ENCODE measurements at regions not wholly inside any gene's neighbourhood (a gene's known extent, or its start where the extent isn't known, plus 50 kb on each side); places are given as distances from the start of the nearest gene placed in this dataset.

DNA sequence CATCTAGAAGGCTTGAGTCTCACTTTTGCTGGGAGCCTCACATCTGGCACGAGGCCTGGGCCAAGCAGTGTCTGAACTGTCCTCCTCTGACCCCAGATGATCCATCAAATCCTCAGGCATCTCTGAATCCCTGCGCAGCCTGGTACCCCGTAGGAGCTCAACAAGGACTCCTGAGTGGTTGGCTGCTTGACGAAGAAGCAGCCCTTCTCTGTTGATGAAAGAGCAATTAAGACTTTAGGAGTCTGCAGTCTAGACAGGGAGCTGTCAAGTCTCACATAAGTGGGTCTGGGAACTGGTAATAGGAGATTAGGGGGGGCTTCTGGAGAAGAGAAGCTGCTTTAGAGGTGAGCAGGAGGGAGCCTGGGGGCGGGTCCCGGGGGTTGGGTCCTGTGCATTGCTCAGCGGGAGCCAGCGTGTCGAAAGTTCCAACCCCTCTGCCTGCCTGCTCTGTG, 326.0 kb downstream of the RPS24 start:
- Histone ChIP-seq H3K4me3 (replicated peaks in 1 of 2; ENCODE audit: low read depth in 1 of 2, low read length in 2 of 2) (no peak overlapping the region), H3K79me2 (ENCODE audit: insufficient read depth, low read length) (no peaks in the 10 kb centered on the region), H3K4me1 (ENCODE audit: control insufficient read depth in 1 of 2, insufficient read depth in 2 of 2, low read length in 2 of 2) (no peaks in the 10 kb centered on the region), H3K4me2 (ENCODE audit: low read length) (no peak overlapping the region), H3K27me3 (ENCODE audit: insufficient read depth, low read length) (peaks cover 35% of the 10 kb centered on the region; the same call in 1 of the 2 replicates), H3K27ac (ENCODE audit: low read depth, low read length) (no peak overlapping the region), H4K20me1 (ENCODE audit: insufficient read depth) (no peaks in the 10 kb centered on the region), H3K9ac (ENCODE audit: low read length) (no peak overlapping the region), H3K9me3 (ENCODE audit: control insufficient read depth in 1 of 2, insufficient read depth in 1 of 2, low read depth in 1 of 2, low read length in 2 of 2) (no peaks in the 10 kb centered on the region), H3K36me3 (ENCODE audit: control insufficient read depth in 1 of 2, insufficient read depth in 2 of 2, low read length in 2 of 2) (no peaks in the 10 kb centered on the region), H2AFZ (ENCODE audit: low read depth, low read length, poor library complexity, severe bottlenecking) (no peak overlapping the region), H3K9me2 (ENCODE audit: insufficient read depth) (no peaks in the 10 kb centered on the region)
- ATAC-seq: no peak
- TF ChIP-seq CEBPB (IDR thresholded peaks at IDR 0.05; ENCODE audit: low read depth) (no peak), EZH2phosphoT487 (IDR thresholded peaks at IDR 0.05; ENCODE audit: borderline replicate concordance) (no peak), JUND (IDR thresholded peaks at IDR 0.05) (no peak), SRF (IDR thresholded peaks at IDR 0.05; ENCODE audit: low read depth) (no peak), EZH2 (IDR thresholded peaks at IDR 0.05) (no peak), CBX3 (IDR thresholded peaks at IDR 0.05; ENCODE audit: low read depth) (no peak), YY1 (IDR thresholded peaks at IDR 0.05; ENCODE audit: extremely low read depth, insufficient replicate concordance, low read depth, low read length) (no peak), SIN3A (IDR thresholded peaks at IDR 0.05; ENCODE audit: low read depth) (no peak)
- no TSS peak for BruUV-seq (replicated peaks)
- intact Hi-C loops (cut with micrococcal nuclease): no loop called here
- ChIA-PET CTCF (no interaction called here), POLR2A (interaction anchor here (1.5 kb wide), 1 partner anchor 10 kb away, joined by 3 read pairs; no protein-coding TSS in a partner anchor), RAD21 (ENCODE audit: low non-redundant PET in 1 of 2, low total read pairs in 2 of 2, uncharacterized antibody in 2 of 2, unreplicated experiment in 2 of 2) (no interaction called here)
- no peak for DNase-seq (ENCODE audit: low read depth, low spot score)

DNA sequence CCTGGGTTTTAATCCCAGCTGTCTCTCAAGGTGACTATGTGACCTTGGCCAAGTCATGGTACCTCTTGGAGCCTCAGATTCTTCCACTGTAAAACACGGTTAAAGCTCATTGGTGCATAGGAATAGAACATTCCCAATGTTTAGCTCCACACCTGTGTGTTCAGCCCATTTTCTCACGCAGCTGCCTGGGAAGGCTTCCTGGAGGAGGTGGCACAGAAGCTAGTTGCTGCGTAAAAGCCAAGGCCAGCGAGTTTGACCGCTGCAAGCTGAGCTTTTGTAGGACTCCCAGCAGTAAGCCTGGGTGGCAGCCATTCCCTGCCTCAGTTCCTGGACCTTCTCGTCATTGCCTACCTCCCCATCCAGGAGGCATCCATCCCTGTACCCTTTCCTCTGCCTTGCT, 326.6 kb downstream of the RPS24 start:
- H3K4me3 ChIP-seq (replicated peaks in 1 of 2; ENCODE audit: low read depth in 1 of 2, low read length in 2 of 2): no peak overlapping the region
- BruUV-seq (replicated peaks): no TSS peak
- H2AFZ ChIP-seq (ENCODE audit: low read depth, low read length, poor library complexity, severe bottlenecking): no peak overlapping the region
- H3K36me3 ChIP-seq (ENCODE audit: control insufficient read depth in 1 of 2, insufficient read depth in 2 of 2, low read length in 2 of 2): no peaks in the 10 kb centered on the region
- H3K27me3 ChIP-seq (ENCODE audit: insufficient read depth, low read length): peaks cover 35% of the 10 kb centered on the region; the same call in 1 of the 2 replicates
- intact Hi-C loops (cut with micrococcal nuclease): no loop called here
- no peak overlapping the region for H3K4me2 ChIP-seq (ENCODE audit: low read length)
- ChIA-PET POLR2A (no interaction called here), CTCF (no interaction called here), RAD21 (ENCODE audit: low non-redundant PET in 1 of 2, low total read pairs in 2 of 2, uncharacterized antibody in 2 of 2, unreplicated experiment in 2 of 2) (no interaction called here)
- no peak for ATAC-seq
- no peak for DNase-seq (ENCODE audit: low read depth, low spot score)
- H3K4me1 ChIP-seq (ENCODE audit: control insufficient read depth in 1 of 2, insufficient read depth in 2 of 2, low read length in 2 of 2): no peaks in the 10 kb centered on the region
- no peaks in the 10 kb centered on the region for H4K20me1 ChIP-seq (ENCODE audit: insufficient read depth)
- H3K27ac ChIP-seq (ENCODE audit: low read depth, low read length): no peak overlapping the region
- H3K9me2 ChIP-seq (ENCODE audit: insufficient read depth): no peaks in the 10 kb centered on the region
- H3K9me3 ChIP-seq (ENCODE audit: control insufficient read depth in 1 of 2, insufficient read depth in 1 of 2, low read depth in 1 of 2, low read length in 2 of 2): no peaks in the 10 kb centered on the region
- no peaks in the 10 kb centered on the region for H3K79me2 ChIP-seq (ENCODE audit: insufficient read depth, low read length)
- no peak overlapping the region for H3K9ac ChIP-seq (ENCODE audit: low read length)
- no peak for TF ChIP-seq TCF7L2 (IDR thresholded peaks at IDR 0.05; ENCODE audit: borderline replicate concordance, extremely low read depth, insufficient read depth, insufficient read length)
- no peak for TF ChIP-seq SIN3A (IDR thresholded peaks at IDR 0.05; ENCODE audit: low read depth)
- TF ChIP-seq EZH2 (IDR thresholded peaks at IDR 0.05): no peak
- TF ChIP-seq FOSL1 (IDR thresholded peaks at IDR 0.05; ENCODE audit: low read depth): no peak
- no peak for TF ChIP-seq SRF (IDR thresholded peaks at IDR 0.05; ENCODE audit: low read depth)
- TF ChIP-seq POLR2AphosphoS5 (IDR thresholded peaks at IDR 0.05; ENCODE audit: low read depth, low read length): no peak
- TF ChIP-seq SP1 (IDR thresholded peaks at IDR 0.05; ENCODE audit: low read depth): no peak
- no peak for TF ChIP-seq EZH2phosphoT487 (IDR thresholded peaks at IDR 0.05; ENCODE audit: borderline replicate concordance)
- TF ChIP-seq ZFX (IDR thresholded peaks at IDR 0.05): no peak
- TF ChIP-seq RAD21 (IDR thresholded peaks at IDR 0.05; ENCODE audit: low read depth): no peak
- TF ChIP-seq EGR1 (IDR thresholded peaks at IDR 0.05; ENCODE audit: low read depth): no peak
- TF ChIP-seq, protein P1, sequence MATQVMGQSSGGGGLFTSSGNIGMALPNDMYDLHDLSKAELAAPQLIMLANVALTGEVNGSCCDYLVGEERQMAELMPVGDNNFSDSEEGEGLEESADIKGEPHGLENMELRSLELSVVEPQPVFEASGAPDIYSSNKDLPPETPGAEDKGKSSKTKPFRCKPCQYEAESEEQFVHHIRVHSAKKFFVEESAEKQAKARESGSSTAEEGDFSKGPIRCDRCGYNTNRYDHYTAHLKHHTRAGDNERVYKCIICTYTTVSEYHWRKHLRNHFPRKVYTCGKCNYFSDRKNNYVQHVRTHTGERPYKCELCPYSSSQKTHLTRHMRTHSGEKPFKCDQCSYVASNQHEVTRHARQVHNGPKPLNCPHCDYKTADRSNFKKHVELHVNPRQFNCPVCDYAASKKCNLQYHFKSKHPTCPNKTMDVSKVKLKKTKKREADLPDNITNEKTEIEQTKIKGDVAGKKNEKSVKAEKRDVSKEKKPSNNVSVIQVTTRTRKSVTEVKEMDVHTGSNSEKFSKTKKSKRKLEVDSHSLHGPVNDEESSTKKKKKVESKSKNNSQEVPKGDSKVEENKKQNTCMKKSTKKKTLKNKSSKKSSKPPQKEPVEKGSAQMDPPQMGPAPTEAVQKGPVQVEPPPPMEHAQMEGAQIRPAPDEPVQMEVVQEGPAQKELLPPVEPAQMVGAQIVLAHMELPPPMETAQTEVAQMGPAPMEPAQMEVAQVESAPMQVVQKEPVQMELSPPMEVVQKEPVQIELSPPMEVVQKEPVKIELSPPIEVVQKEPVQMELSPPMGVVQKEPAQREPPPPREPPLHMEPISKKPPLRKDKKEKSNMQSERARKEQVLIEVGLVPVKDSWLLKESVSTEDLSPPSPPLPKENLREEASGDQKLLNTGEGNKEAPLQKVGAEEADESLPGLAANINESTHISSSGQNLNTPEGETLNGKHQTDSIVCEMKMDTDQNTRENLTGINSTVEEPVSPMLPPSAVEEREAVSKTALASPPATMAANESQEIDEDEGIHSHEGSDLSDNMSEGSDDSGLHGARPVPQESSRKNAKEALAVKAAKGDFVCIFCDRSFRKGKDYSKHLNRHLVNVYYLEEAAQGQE (IDR thresholded peaks at IDR 0.05; ENCODE audit: low read depth): no peak
- TF ChIP-seq, protein P2, sequence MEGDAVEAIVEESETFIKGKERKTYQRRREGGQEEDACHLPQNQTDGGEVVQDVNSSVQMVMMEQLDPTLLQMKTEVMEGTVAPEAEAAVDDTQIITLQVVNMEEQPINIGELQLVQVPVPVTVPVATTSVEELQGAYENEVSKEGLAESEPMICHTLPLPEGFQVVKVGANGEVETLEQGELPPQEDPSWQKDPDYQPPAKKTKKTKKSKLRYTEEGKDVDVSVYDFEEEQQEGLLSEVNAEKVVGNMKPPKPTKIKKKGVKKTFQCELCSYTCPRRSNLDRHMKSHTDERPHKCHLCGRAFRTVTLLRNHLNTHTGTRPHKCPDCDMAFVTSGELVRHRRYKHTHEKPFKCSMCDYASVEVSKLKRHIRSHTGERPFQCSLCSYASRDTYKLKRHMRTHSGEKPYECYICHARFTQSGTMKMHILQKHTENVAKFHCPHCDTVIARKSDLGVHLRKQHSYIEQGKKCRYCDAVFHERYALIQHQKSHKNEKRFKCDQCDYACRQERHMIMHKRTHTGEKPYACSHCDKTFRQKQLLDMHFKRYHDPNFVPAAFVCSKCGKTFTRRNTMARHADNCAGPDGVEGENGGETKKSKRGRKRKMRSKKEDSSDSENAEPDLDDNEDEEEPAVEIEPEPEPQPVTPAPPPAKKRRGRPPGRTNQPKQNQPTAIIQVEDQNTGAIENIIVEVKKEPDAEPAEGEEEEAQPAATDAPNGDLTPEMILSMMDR (IDR thresholded peaks at IDR 0.05 in 2 of 3, conservative IDR thresholded peaks at IDR 0.05 in 1 of 3; ENCODE audit: borderline replicate concordance in 1 of 3, insufficient read depth in 1 of 3, low read depth in 2 of 3, low read length in 2 of 3): no peak
- TF ChIP-seq JUND (IDR thresholded peaks at IDR 0.05): no peak

Data from HCT116 (cell line).